ENCODE measurements at regions not wholly inside any gene's neighbourhood (a gene's known extent, or its start where the extent isn't known, plus 50 kb on each side); places are given as distances from the start of the nearest gene placed in this dataset.

- DNase-seq: no peak
- Histone ChIP-seq H3K36me3 (no peaks in the 10 kb centered on the region), H3K4me1 (no peaks in the 10 kb centered on the region), H3K27ac (no peak overlapping the region), H3K27me3 (no peaks in the 10 kb centered on the region), H3K9me3 (no peaks in the 10 kb centered on the region), H3K4me3 (no peak overlapping the region)
- intact Hi-C loops (cut with DNase I): no loop called here
- TF ChIP-seq CTCF (IDR thresholded peaks at IDR 0.05): no peak
- TF ChIP-seq EP300 (IDR thresholded peaks at IDR 0.05): no peak
- TF ChIP-seq POLR2A (IDR thresholded peaks at IDR 0.05): no peak
- no peak for TF ChIP-seq POLR2AphosphoS5 (IDR thresholded peaks at IDR 0.05)
- 70 to 94% methylated on average over 2 of the region's 2 CpGs for WGBS, 2 donors
Observed at GRCh38 chr6:4372866-4373265, 237.5 kb upstream of the ECI2 start.

GRCh38 chr6:4371207-4371921 lies 236.0 kb upstream of the ECI2 start:
- 79 to 82% methylated on average over 10 of the region's 10 CpGs for WGBS, 2 donors
- no peak overlapping the region for H3K27ac ChIP-seq
- H3K36me3 ChIP-seq: no peaks in the 10 kb centered on the region
- H3K27me3 ChIP-seq: no peaks in the 10 kb centered on the region
- H3K4me1 ChIP-seq: no peaks in the 10 kb centered on the region
- H3K9me3 ChIP-seq: no peaks in the 10 kb centered on the region
- no peak for DNase-seq
- intact Hi-C loops (cut with DNase I): no loop called here
- no peak overlapping the region for H3K4me3 ChIP-seq
- TF ChIP-seq CTCF (IDR thresholded peaks at IDR 0.05) (no peak), EP300 (IDR thresholded peaks at IDR 0.05) (no peak)

- no peaks in the 10 kb centered on the region for H3K36me3 ChIP-seq
- intact Hi-C loops (cut with DNase I): no loop called here
- H3K4me1 ChIP-seq: no peaks in the 10 kb centered on the region
- H3K9me3 ChIP-seq: no peaks in the 10 kb centered on the region
- WGBS, 2 donors: 58 to 59% methylated on average over 3 of the region's 3 CpGs
- no peak for TF ChIP-seq POLR2A (IDR thresholded peaks at IDR 0.05)
- TF ChIP-seq POLR2AphosphoS5 (IDR thresholded peaks at IDR 0.05): no peak
- no peak for TF ChIP-seq EP300 (IDR thresholded peaks at IDR 0.05)
- no peak for TF ChIP-seq CTCF (IDR thresholded peaks at IDR 0.05)
- H3K27me3 ChIP-seq: no peaks in the 10 kb centered on the region
- H3K4me3 ChIP-seq: no peak overlapping the region
- no peak for DNase-seq
- H3K27ac ChIP-seq: no peak overlapping the region
Observed at GRCh38 chr6:4370066-4370465, 234.7 kb upstream of the ECI2 start.

GRCh38 chr6:4369616-4370015 lies 234.2 kb upstream of the ECI2 start:
- Histone ChIP-seq H3K27ac (no peak overlapping the region), H3K36me3 (no peaks in the 10 kb centered on the region), H3K4me1 (no peaks in the 10 kb centered on the region), H3K27me3 (no peaks in the 10 kb centered on the region), H3K9me3 (no peaks in the 10 kb centered on the region), H3K4me3 (no peak overlapping the region)
- no peak for DNase-seq
- TF ChIP-seq POLR2AphosphoS5 (IDR thresholded peaks at IDR 0.05): no peak
- no peak for TF ChIP-seq POLR2A (IDR thresholded peaks at IDR 0.05)
- no peak for TF ChIP-seq CTCF (IDR thresholded peaks at IDR 0.05)
- no peak for TF ChIP-seq EP300 (IDR thresholded peaks at IDR 0.05)
- WGBS, 2 donors: 77 to 89% methylated on average over 4 of the region's 4 CpGs
- intact Hi-C loops (cut with DNase I): no loop called here

- intact Hi-C loops (cut with DNase I): no loop called here
- DNase-seq: no peak
- Histone ChIP-seq H3K4me3 (no peak overlapping the region), H3K27me3 (no peaks in the 10 kb centered on the region), H3K27ac (no peak overlapping the region), H3K4me1 (no peaks in the 10 kb centered on the region), H3K36me3 (no peaks in the 10 kb centered on the region), H3K9me3 (no peaks in the 10 kb centered on the region)
- TF ChIP-seq CTCF (IDR thresholded peaks at IDR 0.05): no peak
- TF ChIP-seq EP300 (IDR thresholded peaks at IDR 0.05): no peak
- no peak for TF ChIP-seq POLR2A (IDR thresholded peaks at IDR 0.05)
- no peak for TF ChIP-seq POLR2AphosphoS5 (IDR thresholded peaks at IDR 0.05)
Observed at GRCh38 chr6:4368649-4369048, 233.3 kb upstream of the ECI2 start.

Measured in sigmoid colon (tissue), 6 donors.